GM19452 (cell line): ENCODE measurements at regions not wholly inside any gene's neighbourhood (a gene's known extent, or its start where the extent isn't known, plus 50 kb on each side); places are given as distances from the start of the nearest gene placed in this dataset.

Source experiments
- ATAC-seq: cut with Tn5 transposase; IDR thresholded peaks from one replicate; pipeline ENCODE4 v1.9.1; 2021; ENCODE audit not compliant: unreplicated experiment

- no peak for ATAC-seq
Observed at GRCh38 chr5:106171708-106172107, 1499.0 kb downstream of the EFNA5 start.

- no peak for ATAC-seq
Observed at GRCh38 chr5:106171132-106171531, 1499.6 kb downstream of the EFNA5 start.

GRCh38 chr5:106167766-106168165 is 1503.0 kb downstream of the EFNA5 start:
- no peak for ATAC-seq

- ATAC-seq: no peak
Observed at GRCh38 chr5:106163233-106163632, 1507.5 kb downstream of the EFNA5 start.

- no peak for ATAC-seq
Observed at GRCh38 chr5:106159616-106160015, 1511.1 kb downstream of the EFNA5 start.

GRCh38 chr5:106154280-106154716 is 1516.4 kb downstream of the EFNA5 start:
- no peak for ATAC-seq

- ATAC-seq: no peak
Observed at GRCh38 chr5:106152569-106152968, 1518.2 kb downstream of the EFNA5 start.

GRCh38 chr5:106142116-106142515 is 1528.6 kb downstream of the EFNA5 start:
- ATAC-seq: no peak

GRCh38 chr5:106140101-106140500 is 1530.6 kb downstream of the EFNA5 start:
- ATAC-seq: no peak

GRCh38 chr5:106136061-106136460 is 1534.7 kb downstream of the EFNA5 start:
- ATAC-seq: no peak

GRCh38 chr5:106135473-106135872 is 1535.3 kb downstream of the EFNA5 start:
- ATAC-seq: no peak

GRCh38 chr5:106134549-106134948 is 1536.2 kb downstream of the EFNA5 start:
- ATAC-seq: no peak

- ATAC-seq: no peak
Observed at GRCh38 chr5:106127985-106128384, 1542.8 kb downstream of the EFNA5 start.

- no peak for ATAC-seq
Observed at GRCh38 chr5:106127341-106127781, 1543.4 kb downstream of the EFNA5 start.

GRCh38 chr5:106121972-106122605 is 1548.6 kb downstream of the EFNA5 start:
- ATAC-seq: peak; percentile 69

GRCh38 chr5:106116682-106117081 is 1554.1 kb downstream of the EFNA5 start:
- ATAC-seq: no peak

GRCh38 chr5:106113922-106114321 is 1556.8 kb downstream of the EFNA5 start:
- no peak for ATAC-seq

- no peak for ATAC-seq
Observed at GRCh38 chr5:106106384-106106783, 1564.4 kb downstream of the EFNA5 start.

GRCh38 chr5:106097340-106097739 is 1573.4 kb downstream of the EFNA5 start:
- ATAC-seq: no peak

GRCh38 chr5:106094839-106095238 is 1575.9 kb downstream of the EFNA5 start:
- ATAC-seq: no peak

- no peak for ATAC-seq
Observed at GRCh38 chr5:106094204-106094607, 1576.5 kb downstream of the EFNA5 start.

- no peak for ATAC-seq
Observed at GRCh38 chr5:106093134-106093533, 1577.6 kb downstream of the EFNA5 start.

GRCh38 chr5:106092455-106092854 is 1578.3 kb downstream of the EFNA5 start:
- no peak for ATAC-seq
